ENCODE measurements at regions not wholly inside any gene's neighbourhood (a gene's known extent, or its start where the extent isn't known, plus 50 kb on each side); places are given as distances from the start of the nearest gene placed in this dataset.

GRCh38 chr13:106343836-106344235 is 191.6 kb downstream of the EFNB2 start:
- FAIRE-seq, result no peak
- DNase-seq, result peak; percentile 41 to 55
- H3K36me3 ChIP-seq (ENCODE audit: control insufficient read depth in 3 of 3, insufficient read depth in 2 of 3, low read depth in 1 of 3, low read length in 3 of 3), result no peaks in the 10 kb centered on the region
- no peaks in the 10 kb centered on the region for H3K4me1 ChIP-seq (ENCODE audit: control insufficient read depth in 3 of 3, insufficient read depth in 2 of 3, low read depth in 1 of 3, low read length in 2 of 3)
- H3K4me3 ChIP-seq (ENCODE audit: low read depth in 1 of 3, low read length in 3 of 3), result peak overlapping the region in 2 of 3 donors; percentile 38 to 47
- H3K27me3 ChIP-seq (ENCODE audit: control insufficient read depth in 3 of 3, insufficient read depth in 3 of 3, low read length in 3 of 3), result no peaks in the 10 kb centered on the region
- WGBS, 3 donors, result 8 to 47% (median 22%) methylated on average over 3 of the region's 3 CpGs
- peaks cover 0 to 4% of the 10 kb centered on the region in 2 donors for H3K9me3 ChIP-seq (ENCODE audit: control insufficient read depth in 2 of 2, insufficient read depth in 1 of 2, low read depth in 1 of 2, low read length in 1 of 2)
- H3K27ac ChIP-seq (ENCODE audit: low read depth in 1 of 3, low read length in 2 of 3), result peak overlapping the region; percentile 11 to 49 (median 32)

DNA sequence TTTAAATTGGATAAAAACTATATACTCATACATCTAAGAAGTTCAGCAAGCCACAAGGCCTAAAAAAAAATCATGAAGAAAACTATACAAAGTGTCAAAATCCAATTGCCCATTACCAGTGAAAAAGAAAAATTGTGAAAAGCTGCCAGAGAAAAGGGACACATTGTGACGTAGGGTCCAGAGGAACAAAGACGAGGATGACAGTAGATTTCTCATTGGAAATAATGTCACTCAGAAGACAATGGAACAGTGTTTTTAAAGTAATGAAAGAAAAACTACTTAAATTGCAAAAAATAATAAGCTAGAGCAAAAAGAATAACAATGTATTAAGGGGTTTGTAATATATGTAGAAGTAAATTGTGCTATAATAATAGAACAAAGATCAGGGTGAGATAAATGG is 195.2 kb downstream of the EFNB2 start:
- H3K27ac ChIP-seq (ENCODE audit: low read depth in 1 of 3, low read length in 2 of 3), result no peak overlapping the region
- no peak for DNase-seq
- peaks cover 0 to 4% of the 10 kb centered on the region in 2 donors for H3K9me3 ChIP-seq (ENCODE audit: control insufficient read depth in 2 of 2, insufficient read depth in 1 of 2, low read depth in 1 of 2, low read length in 1 of 2)
- FAIRE-seq, result no peak
- H3K4me1 ChIP-seq (ENCODE audit: control insufficient read depth in 3 of 3, insufficient read depth in 2 of 3, low read depth in 1 of 3, low read length in 2 of 3), result no peaks in the 10 kb centered on the region
- 87 to 97% (median 93%) methylated on average over 2 of the region's 2 CpGs for WGBS, 3 donors
- H3K4me3 ChIP-seq (ENCODE audit: low read depth in 1 of 3, low read length in 3 of 3), result no peak overlapping the region
- no peaks in the 10 kb centered on the region for H3K27me3 ChIP-seq (ENCODE audit: control insufficient read depth in 3 of 3, insufficient read depth in 3 of 3, low read length in 3 of 3)
- H3K36me3 ChIP-seq (ENCODE audit: control insufficient read depth in 3 of 3, insufficient read depth in 2 of 3, low read depth in 1 of 3, low read length in 3 of 3), result no peaks in the 10 kb centered on the region

DNA sequence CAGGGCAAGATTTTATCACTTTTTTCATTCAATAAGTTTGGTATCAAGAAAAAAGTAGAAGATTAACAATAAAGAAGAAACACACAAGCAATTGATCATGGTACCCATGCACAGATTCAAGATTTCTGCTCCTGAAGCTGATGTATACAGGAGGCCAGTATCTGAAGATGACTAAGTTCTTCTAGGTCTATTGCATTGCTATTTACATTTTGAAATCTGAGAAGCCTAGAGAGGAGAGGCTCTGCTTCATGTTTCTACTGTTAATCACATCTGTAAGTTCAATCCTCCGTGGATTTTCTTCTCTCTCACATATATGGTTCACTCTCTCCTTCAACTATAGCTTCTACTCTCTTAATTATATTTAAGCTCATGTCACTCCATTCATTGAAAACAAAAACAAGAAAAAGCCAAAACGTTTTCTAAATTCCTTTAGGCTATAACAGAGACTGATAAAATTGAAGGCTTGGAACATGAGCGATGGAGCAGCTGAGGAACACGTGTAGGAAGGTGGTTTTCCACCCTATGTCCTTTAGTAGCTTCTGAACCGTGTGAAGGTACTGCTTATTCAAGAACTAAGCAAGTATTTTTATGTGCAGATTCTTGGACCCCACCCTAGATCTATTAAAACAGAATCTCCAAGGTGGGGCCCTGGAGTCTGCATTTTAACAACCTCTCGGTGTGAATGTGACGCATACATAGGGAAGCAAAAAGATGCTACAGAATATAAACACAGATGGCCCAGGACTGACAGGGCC is 198.2 kb downstream of the EFNB2 start:
- Histone ChIP-seq H3K27me3 (ENCODE audit: control insufficient read depth in 3 of 3, insufficient read depth in 3 of 3, low read length in 3 of 3) (no peaks in the 10 kb centered on the region), H3K9me3 (ENCODE audit: control insufficient read depth in 2 of 2, insufficient read depth in 1 of 2, low read depth in 1 of 2, low read length in 1 of 2) (peaks cover 0 to 4% of the 10 kb centered on the region in 2 donors), H3K4me3 (ENCODE audit: low read depth in 1 of 3, low read length in 3 of 3) (no peak overlapping the region), H3K36me3 (ENCODE audit: control insufficient read depth in 3 of 3, insufficient read depth in 2 of 3, low read depth in 1 of 3, low read length in 3 of 3) (no peaks in the 10 kb centered on the region), H3K27ac (ENCODE audit: low read depth in 1 of 3, low read length in 2 of 3) (no peak overlapping the region), H3K4me1 (ENCODE audit: control insufficient read depth in 3 of 3, insufficient read depth in 2 of 3, low read depth in 1 of 3, low read length in 2 of 3) (no peaks in the 10 kb centered on the region)
- no peak for DNase-seq
- no peak for FAIRE-seq
- 69 to 79% (median 76%) methylated on average over 7 of the region's 7 CpGs for WGBS, 3 donors

- no peaks in the 10 kb centered on the region for H3K4me1 ChIP-seq (ENCODE audit: control insufficient read depth in 3 of 3, insufficient read depth in 2 of 3, low read depth in 1 of 3, low read length in 2 of 3)
- H3K4me3 ChIP-seq (ENCODE audit: low read depth in 1 of 3, low read length in 3 of 3), result no peak overlapping the region
- 81 to 90% (median 88%) methylated on average over 7 of the region's 7 CpGs for WGBS, 3 donors
- DNase-seq (no peak), FAIRE-seq (no peak)
- no peaks in the 10 kb centered on the region for H3K36me3 ChIP-seq (ENCODE audit: control insufficient read depth in 3 of 3, insufficient read depth in 2 of 3, low read depth in 1 of 3, low read length in 3 of 3)
- H3K9me3 ChIP-seq (ENCODE audit: control insufficient read depth in 2 of 2, insufficient read depth in 1 of 2, low read depth in 1 of 2, low read length in 1 of 2), result peaks cover 0 to 4% of the 10 kb centered on the region in 2 donors
- H3K27me3 ChIP-seq (ENCODE audit: control insufficient read depth in 3 of 3, insufficient read depth in 3 of 3, low read length in 3 of 3), result no peaks in the 10 kb centered on the region
- no peak overlapping the region for H3K27ac ChIP-seq (ENCODE audit: low read depth in 1 of 3, low read length in 2 of 3)
Observed at GRCh38 chr13:106336668-106337067, 198.8 kb downstream of the EFNB2 start.

- WGBS, 3 donors, result 86 to 95% (median 89%) methylated on average over 4 of the region's 4 CpGs
- no peak for FAIRE-seq
- H3K4me3 ChIP-seq (ENCODE audit: low read depth in 1 of 3, low read length in 3 of 3), result no peak overlapping the region
Observed at GRCh38 chr13:106332621-106333020, 202.8 kb downstream of the EFNB2 start.

GRCh38 chr13:106331116-106331515 is 204.3 kb downstream of the EFNB2 start:
- H3K27me3 ChIP-seq (ENCODE audit: control insufficient read depth in 3 of 3, insufficient read depth in 3 of 3, low read length in 3 of 3), result no peaks in the 10 kb centered on the region
- no peak overlapping the region for H3K27ac ChIP-seq (ENCODE audit: low read depth in 1 of 3, low read length in 2 of 3)
- DNase-seq, result no peak
- 45 to 83% (median 53%) methylated on average over 4 of the region's 4 CpGs for WGBS, 3 donors
- no peak for FAIRE-seq
- no peak overlapping the region for H3K4me3 ChIP-seq (ENCODE audit: low read depth in 1 of 3, low read length in 3 of 3)
- peaks cover 0 to 4% (median 0%) of the 10 kb centered on the region in 3 donors for H3K4me1 ChIP-seq (ENCODE audit: control insufficient read depth in 3 of 3, insufficient read depth in 2 of 3, low read depth in 1 of 3, low read length in 2 of 3)
- H3K9me3 ChIP-seq (ENCODE audit: control insufficient read depth in 2 of 2, insufficient read depth in 1 of 2, low read depth in 1 of 2, low read length in 1 of 2), result no peaks in the 10 kb centered on the region
- no peaks in the 10 kb centered on the region for H3K36me3 ChIP-seq (ENCODE audit: control insufficient read depth in 3 of 3, insufficient read depth in 2 of 3, low read depth in 1 of 3, low read length in 3 of 3)

More at GRCh38 chr13:106332621-106333020, 202.8 kb downstream of the EFNB2 start:
- no peak for DNase-seq
- no peaks in the 10 kb centered on the region for H3K9me3 ChIP-seq (ENCODE audit: control insufficient read depth in 2 of 2, insufficient read depth in 1 of 2, low read depth in 1 of 2, low read length in 1 of 2)
- no peaks in the 10 kb centered on the region for H3K27me3 ChIP-seq (ENCODE audit: control insufficient read depth in 3 of 3, insufficient read depth in 3 of 3, low read length in 3 of 3)
- H3K36me3 ChIP-seq (ENCODE audit: control insufficient read depth in 3 of 3, insufficient read depth in 2 of 3, low read depth in 1 of 3, low read length in 3 of 3), result no peaks in the 10 kb centered on the region
- peaks cover 0 to 4% (median 0%) of the 10 kb centered on the region in 3 donors for H3K4me1 ChIP-seq (ENCODE audit: control insufficient read depth in 3 of 3, insufficient read depth in 2 of 3, low read depth in 1 of 3, low read length in 2 of 3)
- no peak overlapping the region for H3K27ac ChIP-seq (ENCODE audit: low read depth in 1 of 3, low read length in 2 of 3)

GRCh38 chr13:106329941-106330340 is 205.5 kb downstream of the EFNB2 start:
- WGBS, 3 donors, result 15 to 43% (median 28%) methylated on average over 5 of the region's 5 CpGs
- peaks cover 0 to 3% of the 10 kb centered on the region in 2 donors for H3K9me3 ChIP-seq (ENCODE audit: control insufficient read depth in 2 of 2, insufficient read depth in 1 of 2, low read depth in 1 of 2, low read length in 1 of 2)
- H3K27ac ChIP-seq (ENCODE audit: low read depth in 1 of 3, low read length in 2 of 3), result peak overlapping the region in 1 of 3 donors; percentile 23
- H3K36me3 ChIP-seq (ENCODE audit: control insufficient read depth in 3 of 3, insufficient read depth in 2 of 3, low read depth in 1 of 3, low read length in 3 of 3), result no peaks in the 10 kb centered on the region
- no peaks in the 10 kb centered on the region for H3K27me3 ChIP-seq (ENCODE audit: control insufficient read depth in 3 of 3, insufficient read depth in 3 of 3, low read length in 3 of 3)
- FAIRE-seq, result no peak
- H3K4me3 ChIP-seq (ENCODE audit: low read depth in 1 of 3, low read length in 3 of 3), result no peak overlapping the region
- DNase-seq, result peak; percentile 66 to 88
- peaks cover 0 to 4% (median 0%) of the 10 kb centered on the region in 3 donors for H3K4me1 ChIP-seq (ENCODE audit: control insufficient read depth in 3 of 3, insufficient read depth in 2 of 3, low read depth in 1 of 3, low read length in 2 of 3)

DNA sequence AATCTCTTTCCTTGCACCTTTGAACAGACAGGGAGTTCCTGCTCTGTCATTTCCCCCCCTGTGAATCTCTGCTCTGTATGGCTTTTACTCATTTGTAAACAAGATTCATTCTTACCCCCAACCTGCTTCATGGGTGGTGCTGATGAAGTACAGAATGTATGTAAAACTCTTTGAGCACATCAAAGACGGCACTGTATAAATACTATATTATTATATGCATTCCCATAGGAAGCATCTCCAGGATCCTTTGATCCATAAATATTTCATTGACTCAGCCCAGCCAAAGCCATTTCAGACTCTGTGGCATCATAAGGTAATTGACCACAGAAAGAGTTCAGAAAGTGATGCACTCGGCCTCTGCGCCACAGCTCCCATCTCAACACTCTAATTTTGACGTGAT is 208.7 kb downstream of the EFNB2 start:
- peaks cover 0 to 20% of the 10 kb centered on the region in 2 donors for H3K9me3 ChIP-seq (ENCODE audit: control insufficient read depth in 2 of 2, insufficient read depth in 1 of 2, low read depth in 1 of 2, low read length in 1 of 2)
- no peak for FAIRE-seq
- peaks cover 0 to 4% (median 0%) of the 10 kb centered on the region in 3 donors for H3K4me1 ChIP-seq (ENCODE audit: control insufficient read depth in 3 of 3, insufficient read depth in 2 of 3, low read depth in 1 of 3, low read length in 2 of 3)
- no peaks in the 10 kb centered on the region for H3K36me3 ChIP-seq (ENCODE audit: control insufficient read depth in 3 of 3, insufficient read depth in 2 of 3, low read depth in 1 of 3, low read length in 3 of 3)
- H3K4me3 ChIP-seq (ENCODE audit: low read depth in 1 of 3, low read length in 3 of 3), result no peak overlapping the region
- 93 to 95% (median 95%) methylated on average over 4 of the region's 4 CpGs for WGBS, 3 donors
- no peak for DNase-seq
- H3K27ac ChIP-seq (ENCODE audit: low read depth in 1 of 3, low read length in 2 of 3), result no peak overlapping the region
- H3K27me3 ChIP-seq (ENCODE audit: control insufficient read depth in 3 of 3, insufficient read depth in 3 of 3, low read length in 3 of 3), result no peaks in the 10 kb centered on the region
